ENCODE measurements at regions not wholly inside any gene's neighbourhood (a gene's known extent, or its start where the extent isn't known, plus 50 kb on each side); places are given as distances from the start of the nearest gene placed in this dataset.
"Not testable (repeated sequence)": the region's sequence is repeated elsewhere in the genome, so short reads cannot be mapped to it uniquely, and the experiment has no call there.

DNA sequence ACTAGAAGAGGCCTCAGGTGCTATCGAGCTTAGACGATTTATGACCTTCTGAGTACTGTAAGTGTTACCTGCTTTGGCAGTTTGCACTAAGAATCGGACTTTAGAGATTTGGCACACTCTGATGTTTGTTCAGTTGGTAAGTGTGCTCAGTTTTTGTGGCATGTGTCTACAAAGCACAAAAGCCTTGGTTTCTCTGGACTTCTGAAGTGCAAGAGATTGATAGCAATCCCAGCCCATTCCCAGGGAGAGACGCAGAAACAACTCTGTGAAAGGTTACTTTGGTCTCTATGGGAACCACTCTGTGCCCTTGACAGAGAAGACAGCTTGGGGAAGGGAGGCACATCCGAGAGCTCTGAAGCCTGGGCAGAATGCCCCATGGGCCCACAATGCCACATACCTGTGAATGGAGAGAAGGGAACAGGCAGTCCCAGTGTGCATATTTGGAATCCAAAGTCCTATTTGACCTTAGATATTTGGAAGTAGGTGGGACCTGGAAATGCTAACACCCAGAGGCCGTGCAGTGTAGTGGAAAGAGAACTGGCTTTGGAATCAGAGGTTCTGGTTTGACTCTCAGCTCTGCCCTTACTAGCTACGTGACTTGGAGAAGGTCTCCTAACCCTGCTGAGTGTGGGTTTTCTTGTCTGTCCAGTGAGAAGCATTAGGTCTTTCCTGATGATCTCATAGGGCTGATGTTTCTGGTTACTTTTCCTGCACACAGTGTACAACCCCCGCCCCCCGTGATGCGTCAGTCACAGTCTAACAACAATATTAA is 194.3 kb upstream of the VLDLR start:
- TF ChIP-seq POLR2A (IDR thresholded peaks at IDR 0.05): no peak
- TF ChIP-seq, protein P1, sequence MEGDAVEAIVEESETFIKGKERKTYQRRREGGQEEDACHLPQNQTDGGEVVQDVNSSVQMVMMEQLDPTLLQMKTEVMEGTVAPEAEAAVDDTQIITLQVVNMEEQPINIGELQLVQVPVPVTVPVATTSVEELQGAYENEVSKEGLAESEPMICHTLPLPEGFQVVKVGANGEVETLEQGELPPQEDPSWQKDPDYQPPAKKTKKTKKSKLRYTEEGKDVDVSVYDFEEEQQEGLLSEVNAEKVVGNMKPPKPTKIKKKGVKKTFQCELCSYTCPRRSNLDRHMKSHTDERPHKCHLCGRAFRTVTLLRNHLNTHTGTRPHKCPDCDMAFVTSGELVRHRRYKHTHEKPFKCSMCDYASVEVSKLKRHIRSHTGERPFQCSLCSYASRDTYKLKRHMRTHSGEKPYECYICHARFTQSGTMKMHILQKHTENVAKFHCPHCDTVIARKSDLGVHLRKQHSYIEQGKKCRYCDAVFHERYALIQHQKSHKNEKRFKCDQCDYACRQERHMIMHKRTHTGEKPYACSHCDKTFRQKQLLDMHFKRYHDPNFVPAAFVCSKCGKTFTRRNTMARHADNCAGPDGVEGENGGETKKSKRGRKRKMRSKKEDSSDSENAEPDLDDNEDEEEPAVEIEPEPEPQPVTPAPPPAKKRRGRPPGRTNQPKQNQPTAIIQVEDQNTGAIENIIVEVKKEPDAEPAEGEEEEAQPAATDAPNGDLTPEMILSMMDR (IDR thresholded peaks at IDR 0.05): peak in 1 of 4 donors; percentile 21
- H3K27ac ChIP-seq: peak overlapping the region; percentile 65 to 73 (median 68)
- peak; percentile 60 to 88 (median 87) for DNase-seq
- peaks cover 0 to 19% (median 6%) of the 10 kb centered on the region in 4 donors for H3K4me1 ChIP-seq
- intact Hi-C loops (cut with DNase I): no loop called here
- ATAC-seq: peak; percentile 81 to 96 (median 92)
- H3K4me3 ChIP-seq: no peak overlapping the region
- WGBS (ENCODE audit: insufficient coverage, low coverage, low lambda C conversion rate, missing lambda C conversion rate): 51% methylated on average over 10 of the region's 10 CpGs
- no peaks in the 10 kb centered on the region for H3K36me3 ChIP-seq
- no peaks in the 10 kb centered on the region for H3K27me3 ChIP-seq
- H3K9me3 ChIP-seq: no peaks in the 10 kb centered on the region

DNA sequence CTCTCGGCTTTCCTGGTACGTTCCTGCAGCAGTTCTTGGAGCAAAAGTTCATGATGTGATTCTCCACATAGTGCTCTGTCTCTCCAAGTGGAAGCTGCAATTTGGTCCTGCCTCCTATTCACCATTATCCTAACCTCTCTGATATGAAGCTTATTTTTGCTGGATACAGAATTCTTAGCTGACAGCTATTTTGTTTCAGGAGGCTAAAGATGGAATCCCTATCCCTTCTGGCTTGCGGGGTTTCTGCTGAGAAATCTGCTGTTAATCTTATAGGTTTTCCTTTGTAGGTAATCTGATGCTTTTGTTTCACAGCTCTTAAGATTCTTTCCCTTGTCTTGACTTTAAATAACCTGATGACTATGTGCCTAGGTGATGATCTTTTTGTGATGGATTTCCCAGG is 181.6 kb upstream of the VLDLR start:
- WGBS (ENCODE audit: insufficient coverage, low coverage, low lambda C conversion rate, missing lambda C conversion rate): 41% methylated on average over 3 of the region's 3 CpGs
- intact Hi-C loops (cut with DNase I): no loop called here
- DNase-seq (no peak), ATAC-seq (no peak)
- no peak for TF ChIP-seq POLR2A (IDR thresholded peaks at IDR 0.05)
- TF ChIP-seq, protein P1 (IDR thresholded peaks at IDR 0.05): no peak
- Histone ChIP-seq H3K36me3 (no peaks in the 10 kb centered on the region), H3K27me3 (no peaks in the 10 kb centered on the region), H3K9me3 (no peaks in the 10 kb centered on the region), H3K4me3 (no peak overlapping the region), H3K27ac (no peak overlapping the region), H3K4me1 (no peaks in the 10 kb centered on the region)

DNA sequence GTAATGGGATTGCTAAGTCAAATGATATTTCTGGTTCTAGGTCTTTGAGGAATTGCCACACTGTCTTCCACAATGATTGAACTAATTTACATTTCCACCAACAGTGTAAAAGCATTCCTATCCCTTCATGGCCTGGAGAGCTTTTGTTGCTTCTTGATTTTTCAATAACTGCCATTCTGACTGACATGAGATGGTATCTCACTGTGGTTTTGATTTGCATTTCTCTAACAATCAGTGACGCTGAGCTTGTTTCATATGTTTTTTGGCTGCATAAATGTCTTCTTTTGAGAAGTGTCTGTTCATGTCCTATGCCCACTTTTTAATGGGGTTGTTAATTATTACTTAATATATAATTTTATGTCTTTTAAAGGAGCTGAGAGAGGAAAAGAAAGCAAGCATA is 177.7 kb upstream of the VLDLR start:
- H3K4me3 ChIP-seq; H3K27ac ChIP-seq; DNase-seq; H3K4me1 ChIP-seq; intact Hi-C loops (cut with DNase I); H3K9me3 ChIP-seq; H3K36me3 ChIP-seq; H3K27me3 ChIP-seq; ATAC-seq: not testable (repeated sequence)
- WGBS (ENCODE audit: insufficient coverage, low coverage, low lambda C conversion rate, missing lambda C conversion rate): 71% methylated on average over 1 of the region's 1 CpG

- Histone ChIP-seq H3K36me3 (no peaks in the 10 kb centered on the region), H3K4me1 (no peaks in the 10 kb centered on the region), H3K4me3 (no peak overlapping the region), H3K27me3 (no peaks in the 10 kb centered on the region), H3K27ac (no peak overlapping the region), H3K9me3 (no peaks in the 10 kb centered on the region)
- DNase-seq: no peak
- ATAC-seq: no peak
- WGBS (ENCODE audit: insufficient coverage, low coverage, low lambda C conversion rate, missing lambda C conversion rate): 100% methylated on average over 1 of the region's 2 CpGs
- intact Hi-C loops (cut with DNase I): no loop called here
- no peak for TF ChIP-seq POLR2A (IDR thresholded peaks at IDR 0.05)
- TF ChIP-seq, protein P1 (IDR thresholded peaks at IDR 0.05): no peak
Observed at GRCh38 chr9:2448193-2448738, 173.3 kb upstream of the VLDLR start.

- Histone ChIP-seq H3K4me1 (peaks cover 0 to 5% (median 0%) of the 10 kb centered on the region in 4 donors), H3K9me3 (no peaks in the 10 kb centered on the region), H3K27ac (no peak overlapping the region), H3K4me3 (no peak overlapping the region), H3K36me3 (no peaks in the 10 kb centered on the region), H3K27me3 (no peaks in the 10 kb centered on the region)
- DNase-seq (no peak), ATAC-seq (no peak)
- 100% methylated on average over 1 of the region's 1 CpG for WGBS (ENCODE audit: insufficient coverage, low coverage, low lambda C conversion rate, missing lambda C conversion rate)
- intact Hi-C loops (cut with DNase I): no loop called here
- TF ChIP-seq, protein P1 (IDR thresholded peaks at IDR 0.05): no peak
- TF ChIP-seq POLR2A (IDR thresholded peaks at IDR 0.05): no peak
Observed at GRCh38 chr9:2453106-2453505, 168.5 kb upstream of the VLDLR start.
